ENCODE measurements at regions not wholly inside any gene's neighbourhood (a gene's known extent, or its start where the extent isn't known, plus 50 kb on each side); places are given as distances from the start of the nearest gene placed in this dataset.
"Not testable (repeated sequence)": the region's sequence is repeated elsewhere in the genome, so short reads cannot be mapped to it uniquely, and the experiment has no call there.

- DNase-seq = not testable (repeated sequence)
Measured at GRCh38 chr3:107470496-107470895, 52.3 kb upstream of the BBX start.

Data from activated gamma-delta T cell treated with Interleukin-2 at 50 U/mL for 16 hours (primary cell).